H9 (cell line): ENCODE measurements at regions not wholly inside any gene's neighbourhood (a gene's known extent, or its start where the extent isn't known, plus 50 kb on each side); places are given as distances from the start of the nearest gene placed in this dataset.
"Not testable (repeated sequence)": the region's sequence is repeated elsewhere in the genome, so short reads cannot be mapped to it uniquely, and the experiment has no call there.

ENCODE experiments used
- DNase-seq: peaks from one replicate; pipeline ENCODE4 v3.0.0-alpha.2; 2017
- H2AFZ ChIP-seq: one replicate; pipeline ENCODE4 v1.6.1; 2013; ENCODE audit warnings: mild to moderate bottlenecking, low read length, control low read depth, moderate library complexity
- H2AK5ac ChIP-seq: 2 replicates; pipeline ENCODE4 v1.6.1; 2013; ENCODE audit warnings: low read length, control low read depth, mixed read lengths; ENCODE audit not compliant: insufficient read length
- H2BK120ac ChIP-seq: one replicate; pipeline ENCODE4 v1.6.1; 2013; ENCODE audit warnings: low read depth, mild to moderate bottlenecking, low read length, control low read depth, inconsistent platforms; ENCODE audit not compliant: poor library complexity, severe bottlenecking
- H2BK12ac ChIP-seq: 2 replicates; pipeline ENCODE4 v1.6.1; 2013; ENCODE audit warnings: low read length, control low read depth, mixed read lengths, low read depth; ENCODE audit not compliant: insufficient read length
- H2BK15ac ChIP-seq: 2 replicates; pipeline ENCODE4 v1.6.1; 2013; ENCODE audit warnings: low read depth, low read length, control low read depth
- H2BK20ac ChIP-seq: one replicate; pipeline ENCODE4 v1.6.1; 2013; ENCODE audit warnings: low read depth, mild to moderate bottlenecking, low read length, control low read depth, inconsistent platforms; ENCODE audit not compliant: poor library complexity, severe bottlenecking
- H2BK5ac ChIP-seq: 2 replicates; pipeline ENCODE4 v1.6.1; 2013; ENCODE audit warnings: low read length, control low read depth, mixed read lengths; ENCODE audit not compliant: insufficient read length
- H3K14ac ChIP-seq: 2 replicates; pipeline ENCODE4 v1.6.1; 2013; ENCODE audit warnings: low read length, control low read depth; ENCODE audit not compliant: insufficient read depth
- H3K18ac ChIP-seq: 2 replicates; pipeline ENCODE4 v1.6.1; 2013; ENCODE audit warnings: low read depth, mild to moderate bottlenecking, mixed read lengths, low read length, control low read depth; ENCODE audit not compliant: insufficient read length
- H3K23ac ChIP-seq: 2 replicates; pipeline ENCODE4 v1.6.1; 2013; ENCODE audit warnings: low read length, control low read depth, mixed read lengths, low read depth; ENCODE audit not compliant: insufficient read length
- H3K23me2 ChIP-seq: 2 replicates; pipeline ENCODE4 v1.6.1; 2013; ENCODE audit warnings: low read depth, mild to moderate bottlenecking, mixed read lengths, low read length, control low read depth; ENCODE audit not compliant: insufficient read length, poor library complexity, severe bottlenecking
- H3K27ac ChIP-seq: 2 replicates; pipeline ENCODE4 v1.5.1; 2013; ENCODE audit warnings: low read length, control low read depth, mixed read lengths, low read depth; ENCODE audit not compliant: insufficient read length
- H3K27me3 ChIP-seq: 2 replicates; pipeline ENCODE4 v1.6.1; 2013; ENCODE audit warnings: low read length, control low read depth, inconsistent platforms; ENCODE audit not compliant: insufficient read depth
- H3K4ac ChIP-seq: 2 replicates; pipeline ENCODE4 v1.6.1; 2013; ENCODE audit warnings: low read depth, mild to moderate bottlenecking, control low read depth, inconsistent platforms, low read length, moderate library complexity
- H3K4me1 ChIP-seq: 2 replicates; pipeline ENCODE4 v1.6.1; 2013; ENCODE audit warnings: low read length, control low read depth, inconsistent platforms; ENCODE audit not compliant: insufficient read depth
- H3K4me2 ChIP-seq: 2 replicates; pipeline ENCODE4 v1.6.1; 2013; ENCODE audit warnings: low read length, control low read depth, mixed read lengths; ENCODE audit not compliant: insufficient read length, insufficient read depth
- H3K56ac ChIP-seq: 2 replicates; pipeline ENCODE4 v1.6.1; 2013; ENCODE audit warnings: low read depth, mild to moderate bottlenecking, mixed read lengths, low read length, control low read depth; ENCODE audit not compliant: insufficient read length
- H3K79me1 ChIP-seq: 2 replicates; pipeline ENCODE4 v1.6.1; 2013; ENCODE audit warnings: low read depth, mild to moderate bottlenecking, moderate library complexity, low read length, control low read depth, inconsistent platforms; ENCODE audit not compliant: insufficient read depth, poor library complexity, severe bottlenecking
- H3K79me2 ChIP-seq: 2 replicates; pipeline ENCODE4 v1.6.1; 2013; ENCODE audit warnings: low read length, control low read depth, inconsistent platforms; ENCODE audit not compliant: insufficient read depth
- H3K9ac ChIP-seq: 2 replicates; pipeline ENCODE4 v1.6.1; 2013; ENCODE audit warnings: low read length, control low read depth, mixed read lengths; ENCODE audit not compliant: insufficient read length; ENCODE audit errors: extremely low read depth
- H3K9me3 ChIP-seq: one replicate; pipeline ENCODE4 v1.6.1; 2013; ENCODE audit warnings: low read depth, low read length, inconsistent platforms; ENCODE audit not compliant: control insufficient read depth
- H3T11ph ChIP-seq: one replicate; pipeline ENCODE4 v1.6.1; 2013; ENCODE audit warnings: mild to moderate bottlenecking, low read length, control low read depth, inconsistent platforms
- H4K20me1 ChIP-seq: one replicate; pipeline ENCODE4 v1.6.1; 2013; ENCODE audit not compliant: control insufficient read depth, insufficient read length, insufficient read depth
- H4K5ac ChIP-seq: 2 replicates; pipeline ENCODE4 v1.6.1; 2013; ENCODE audit warnings: low read depth, mild to moderate bottlenecking, mixed read lengths, low read length, control low read depth; ENCODE audit not compliant: insufficient read length
- H4K8ac ChIP-seq: replicated peaks from 2 replicates; pipeline ENCODE4 v1.6.1; 2013; ENCODE audit warnings: low read length, control low read depth, mixed read lengths, low read depth; ENCODE audit not compliant: insufficient read length
- H4K91ac ChIP-seq: 2 replicates; pipeline ENCODE4 v1.6.1; 2013; ENCODE audit warnings: low read depth, mild to moderate bottlenecking, moderate library complexity, mixed read lengths, low read length, control low read depth; ENCODE audit not compliant: insufficient read length
- H3K27ac Mint-ChIP-seq, 3 experiments: 2 replicates in 2 of 3; 3 replicates in 1 of 3; pipeline ENCODE4 v1.8.0; 2020 to 2021; ENCODE audit warnings: mixed read lengths in 3 of 3, mild to moderate bottlenecking in 1 of 3, moderate library complexity in 1 of 3
- H3K27me3 Mint-ChIP-seq: 2 replicates; pipeline ENCODE4 v1.8.0; 2021; ENCODE audit warnings: low read depth, mild to moderate bottlenecking, moderate library complexity, mixed read lengths
- H3K36me3 Mint-ChIP-seq, 3 experiments: 2 replicates in 2 of 3; 3 replicates in 1 of 3; pipeline ENCODE4 v1.8.0; 2020 to 2021; ENCODE audit warnings: low read depth in 3 of 3, mixed read lengths in 3 of 3; ENCODE audit not compliant: insufficient read depth in 1 of 3
- H3K4me1 Mint-ChIP-seq, 2 experiments: 2 replicates each; pipeline ENCODE4 v1.8.0; 2020; ENCODE audit warnings: mixed read lengths in 2 of 2
- H3K4me3 Mint-ChIP-seq, 2 experiments: 2 replicates in 1 of 2; 3 replicates in 1 of 2; pipeline ENCODE4 v1.8.0; 2020 to 2021; ENCODE audit warnings: mild to moderate bottlenecking in 2 of 2, mixed read lengths in 2 of 2, moderate library complexity in 1 of 2
- H3K9me3 Mint-ChIP-seq, 2 experiments: 2 replicates in 1 of 2; 3 replicates in 1 of 2; pipeline ENCODE4 v1.8.0; 2020; ENCODE audit warnings: mild to moderate bottlenecking in 2 of 2, mixed read lengths in 2 of 2, moderate library complexity in 1 of 2
- CTCF ChIP-seq: fragments of 200-600 bp; sonication (generic); conservative IDR thresholded peaks from 3 replicates; pipeline ENCODE4 v1.8.0; 2021; ENCODE audit warnings: antibody characterized with exemption, mild to moderate bottlenecking
- WGBS: extraction: QIAGEN DNeasy Blood & Tissue Kit; methylation state at CpG from one replicate; pipeline ENCODE4 v1.1.7; 2013; ENCODE audit warnings: missing lambda C conversion rate, low lambda C conversion rate, mixed read lengths; ENCODE audit not compliant: insufficient read length; ENCODE audit errors: extremely low coverage; 5-methylcytosine and 5-hydroxymethylcytosine counted together

- Histone ChIP-seq H2BK5ac (no peak overlapping the region), H3K56ac (no peak overlapping the region), H4K91ac (no peak overlapping the region), H3K14ac (no peak overlapping the region), H3K18ac (no peak overlapping the region), H2BK12ac (no peak overlapping the region), H3K4me2 (no peak overlapping the region), H3T11ph (no peak overlapping the region), H2BK20ac (no peak overlapping the region), H3K23me2 (no peaks in the 10 kb centered on the region), H3K4me1 (no peaks in the 10 kb centered on the region), H3K4ac (no peak overlapping the region), H2BK15ac (no peak overlapping the region), H2BK120ac (no peak overlapping the region), H3K79me2 (no peaks in the 10 kb centered on the region), H3K27me3 (no peaks in the 10 kb centered on the region), H2AK5ac (no peak overlapping the region), H3K9ac (no peak overlapping the region), H4K5ac (no peak overlapping the region), H4K8ac (no peak overlapping the region), H2AFZ (no peak overlapping the region), H4K20me1 (no peaks in the 10 kb centered on the region), H3K79me1 (no peaks in the 10 kb centered on the region), H3K27ac (no peak overlapping the region), H3K9me3 (peaks cover 40% of the 10 kb centered on the region), H3K23ac (no peak overlapping the region)
- Mint-ChIP-seq H3K36me3 (peaks cover 0 to 2% (median 2%) of the 10 kb centered on the region in 3 experiments; a peak in 2 of 7 replicates), H3K27ac (no peak overlapping the region), H3K9me3 (peaks cover 32 to 51% of the 10 kb centered on the region in 2 experiments), H3K4me1 (no peaks in the 10 kb centered on the region), H3K4me3 (no peak overlapping the region), H3K27me3 (no peaks in the 10 kb centered on the region)
- no peak for DNase-seq
- WGBS, result no CpG with 5 or more reads among the region's 6 CpGs
- TF ChIP-seq CTCF, result no peak
Observed at GRCh38 chrX:146615628-146616348, 193.8 kb upstream of the CXorf51B start.

GRCh38 chrX:146619943-146620342 lies 189.6 kb upstream of the CXorf51B start:
- not testable (repeated sequence) for H2AFZ ChIP-seq, H3K79me1 ChIP-seq, H4K5ac ChIP-seq, H4K91ac ChIP-seq, H2BK20ac ChIP-seq, H2BK15ac ChIP-seq, H3K4me1 Mint-ChIP-seq, H3K27me3 Mint-ChIP-seq, H3K4ac ChIP-seq, H4K8ac ChIP-seq, H3K27me3 ChIP-seq, H2AK5ac ChIP-seq, H3K27ac ChIP-seq, H3K4me3 Mint-ChIP-seq, H3K23me2 ChIP-seq, H3K18ac ChIP-seq, H3K23ac ChIP-seq, H2BK12ac ChIP-seq, H2BK120ac ChIP-seq, H4K20me1 ChIP-seq, DNase-seq, H3K36me3 Mint-ChIP-seq, H3K27ac Mint-ChIP-seq, H3K14ac ChIP-seq, H3K9me3 ChIP-seq, H3K56ac ChIP-seq, H2BK5ac ChIP-seq, H3K79me2 ChIP-seq, H3K4me2 ChIP-seq, H3T11ph ChIP-seq, H3K9ac ChIP-seq, H3K4me1 ChIP-seq
- peaks cover 37 to 38% of the 10 kb centered on the region in 2 experiments for H3K9me3 Mint-ChIP-seq
- WGBS, result no CpG with 5 or more reads among the region's 29 CpGs
